ENCODE measurements at regions not wholly inside any gene's neighbourhood (a gene's known extent, or its start where the extent isn't known, plus 50 kb on each side); places are given as distances from the start of the nearest gene placed in this dataset.

- DNase-seq (ENCODE audit: low read depth in 2 of 2) = no peak
Measured at GRCh38 chr4:20640989-20641388, 59.3 kb upstream of the PACRGL start.

DNA sequence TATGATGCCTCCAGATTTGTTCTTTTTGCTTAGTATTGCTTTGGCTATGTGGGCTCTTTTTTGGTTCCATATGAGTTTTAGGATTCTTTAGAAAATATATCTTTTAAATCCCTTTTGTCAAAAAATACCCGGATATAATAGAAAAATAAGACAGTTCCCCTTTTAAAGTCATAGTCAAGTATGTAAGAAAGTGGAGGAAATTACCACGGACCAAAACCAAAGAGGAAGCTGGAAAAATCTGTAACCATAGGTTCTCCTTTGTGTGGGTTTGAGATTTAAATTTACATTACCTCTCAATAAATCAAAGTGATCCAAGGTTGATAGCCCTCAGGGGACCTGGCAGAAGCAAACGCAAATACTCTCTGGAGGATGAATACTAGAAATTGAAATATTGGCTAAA lies 58.3 kb upstream of the PACRGL start:
- no peak for DNase-seq (ENCODE audit: low read depth in 2 of 2)

- DNase-seq (ENCODE audit: low read depth in 2 of 2) = no peak
Measured at GRCh38 chr4:20643631-20644030, 56.6 kb upstream of the PACRGL start.

DNA sequence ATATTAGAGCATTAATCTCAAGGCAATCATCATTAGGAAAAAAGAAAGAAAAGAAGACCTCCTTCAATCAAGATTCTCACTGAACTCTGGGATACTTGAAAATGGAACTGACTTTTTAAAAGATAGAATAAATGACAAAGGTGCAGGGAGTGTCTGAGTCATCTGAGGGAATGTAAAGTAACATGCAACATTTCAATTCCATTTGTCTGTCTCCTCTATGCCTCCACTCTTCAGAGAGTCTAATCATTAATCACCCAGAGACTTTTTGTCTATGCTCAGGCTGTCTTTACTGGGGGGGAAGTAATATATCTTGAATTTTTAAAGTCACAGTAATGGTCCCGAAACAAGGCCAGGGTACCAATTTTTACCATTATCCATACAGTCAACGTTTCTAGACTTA lies 55.0 kb upstream of the PACRGL start:
- no peak for DNase-seq (ENCODE audit: low read depth in 2 of 2)

DNA sequence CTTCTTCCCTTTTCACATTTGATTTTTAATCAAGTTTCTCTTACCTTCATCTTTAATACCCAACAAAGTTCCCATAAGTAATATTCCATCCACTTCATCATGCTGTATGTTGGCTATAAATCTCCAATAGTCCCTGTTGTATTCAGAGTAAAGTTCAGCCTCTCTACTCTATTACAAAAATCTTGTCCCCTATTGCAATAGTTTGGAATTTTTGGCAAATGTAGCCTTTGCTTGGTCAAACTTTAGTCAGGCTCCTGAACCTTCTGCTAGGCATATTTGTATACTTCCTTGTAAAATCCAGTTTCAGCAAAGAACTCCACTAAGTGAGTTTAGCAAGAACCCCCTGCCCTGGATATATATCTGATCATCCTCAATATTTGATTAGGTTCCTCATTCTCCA lies 54.0 kb upstream of the PACRGL start:
- DNase-seq (ENCODE audit: low read depth in 2 of 2) = no peak

Data from stimulated activated CD8-positive, alpha-beta memory T cell treated with anti-CD3 and anti-CD28 coated beads, Interleukin-2, amount 100 ng/mL, for 48 hours (primary cell).